ENCODE measurements at regions not wholly inside any gene's neighbourhood (a gene's known extent, or its start where the extent isn't known, plus 50 kb on each side); places are given as distances from the start of the nearest gene placed in this dataset.
"Not testable (repeated sequence)": the region's sequence is repeated elsewhere in the genome, so short reads cannot be mapped to it uniquely, and the experiment has no call there.

DNA sequence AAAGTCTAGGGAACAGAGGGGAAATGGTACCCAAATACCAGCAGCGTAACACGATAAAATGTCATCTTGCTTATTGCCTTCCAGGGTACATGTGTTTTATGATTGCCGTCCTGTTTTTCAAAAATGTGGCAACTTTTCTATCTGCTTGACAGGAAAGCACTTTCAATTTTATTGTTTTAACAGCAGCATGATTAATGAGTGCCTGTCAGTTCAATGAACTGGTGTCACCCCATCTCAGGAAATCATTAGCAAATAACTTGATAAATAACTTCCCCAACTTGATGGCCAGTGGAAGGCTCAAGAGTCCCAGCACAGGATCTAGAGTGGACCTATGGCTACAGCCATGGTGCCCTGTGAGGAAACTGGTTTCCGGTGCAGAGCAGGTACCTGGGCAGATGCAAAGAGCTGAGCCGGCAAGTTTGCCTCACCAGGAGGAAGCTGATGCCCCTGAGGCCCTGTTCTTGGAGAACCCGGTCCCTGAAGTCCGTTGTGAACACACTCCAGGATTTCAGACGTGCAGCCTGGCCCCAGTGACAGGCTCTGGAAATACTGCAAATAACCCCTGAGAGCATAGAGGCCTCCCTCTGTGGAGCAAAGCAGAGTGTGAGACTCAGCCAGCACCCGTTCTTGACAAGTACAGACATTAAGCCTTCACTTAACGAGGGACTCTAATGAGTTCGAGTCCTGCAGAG, 173.5 kb upstream of the SFSWAP start:
- no peak overlapping the region for H3K4me3 ChIP-seq (ENCODE audit: low read depth, low read length)
- TF ChIP-seq, protein P1, sequence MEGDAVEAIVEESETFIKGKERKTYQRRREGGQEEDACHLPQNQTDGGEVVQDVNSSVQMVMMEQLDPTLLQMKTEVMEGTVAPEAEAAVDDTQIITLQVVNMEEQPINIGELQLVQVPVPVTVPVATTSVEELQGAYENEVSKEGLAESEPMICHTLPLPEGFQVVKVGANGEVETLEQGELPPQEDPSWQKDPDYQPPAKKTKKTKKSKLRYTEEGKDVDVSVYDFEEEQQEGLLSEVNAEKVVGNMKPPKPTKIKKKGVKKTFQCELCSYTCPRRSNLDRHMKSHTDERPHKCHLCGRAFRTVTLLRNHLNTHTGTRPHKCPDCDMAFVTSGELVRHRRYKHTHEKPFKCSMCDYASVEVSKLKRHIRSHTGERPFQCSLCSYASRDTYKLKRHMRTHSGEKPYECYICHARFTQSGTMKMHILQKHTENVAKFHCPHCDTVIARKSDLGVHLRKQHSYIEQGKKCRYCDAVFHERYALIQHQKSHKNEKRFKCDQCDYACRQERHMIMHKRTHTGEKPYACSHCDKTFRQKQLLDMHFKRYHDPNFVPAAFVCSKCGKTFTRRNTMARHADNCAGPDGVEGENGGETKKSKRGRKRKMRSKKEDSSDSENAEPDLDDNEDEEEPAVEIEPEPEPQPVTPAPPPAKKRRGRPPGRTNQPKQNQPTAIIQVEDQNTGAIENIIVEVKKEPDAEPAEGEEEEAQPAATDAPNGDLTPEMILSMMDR (conservative IDR thresholded peaks at IDR 0.05; ENCODE audit: low read depth, low read length): no peak
- no peak for DNase-seq (ENCODE audit: low read depth)

DNA sequence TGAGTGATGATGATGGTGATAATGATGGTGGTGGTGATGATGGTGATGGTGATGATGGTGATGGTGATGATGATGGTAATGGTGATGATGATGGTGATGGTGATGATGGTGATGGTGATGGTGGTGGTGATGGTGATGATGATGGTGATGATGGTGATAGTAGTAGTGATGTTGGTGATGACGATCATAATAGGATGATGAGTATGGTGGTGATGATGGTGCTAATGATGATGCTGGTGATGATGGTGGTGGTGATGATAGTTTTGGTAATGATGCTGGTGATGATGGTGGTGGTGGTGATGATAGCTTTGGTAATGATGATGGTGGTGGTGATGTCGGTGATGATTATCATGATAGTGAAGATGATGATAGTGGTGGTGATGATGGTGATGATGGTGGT, 171.5 kb upstream of the SFSWAP start:
- no peak for DNase-seq (ENCODE audit: low read depth)
- TF ChIP-seq, protein P1 (conservative IDR thresholded peaks at IDR 0.05; ENCODE audit: low read depth, low read length): no peak
- H3K4me3 ChIP-seq (ENCODE audit: low read depth, low read length): no peak overlapping the region

DNA sequence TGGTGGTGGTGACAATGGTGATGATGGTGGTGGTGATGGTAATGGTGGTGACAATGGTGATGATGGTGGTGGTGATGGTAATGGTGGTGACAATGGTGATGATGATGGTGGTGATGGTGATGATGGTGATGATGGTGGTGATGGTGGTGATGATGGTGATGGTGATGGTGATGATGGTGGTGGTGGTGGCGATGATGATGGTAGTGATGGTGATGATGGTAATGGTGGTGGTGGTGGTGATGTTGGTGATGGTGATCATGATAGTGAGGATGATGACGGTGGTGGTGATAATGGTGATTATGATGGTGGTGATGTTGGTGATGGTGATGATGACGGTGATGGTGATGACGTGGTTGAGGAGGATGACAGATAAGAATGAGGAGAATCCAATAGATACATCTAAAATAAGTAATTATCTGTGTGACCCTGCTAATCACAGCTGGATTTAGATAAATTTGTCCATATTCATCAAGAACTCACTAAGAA, 170.7 kb upstream of the SFSWAP start:
- TF ChIP-seq, protein P1 (conservative IDR thresholded peaks at IDR 0.05; ENCODE audit: low read depth, low read length): no peak
- DNase-seq (ENCODE audit: low read depth): no peak
- H3K4me3 ChIP-seq (ENCODE audit: low read depth, low read length): no peak overlapping the region

DNA sequence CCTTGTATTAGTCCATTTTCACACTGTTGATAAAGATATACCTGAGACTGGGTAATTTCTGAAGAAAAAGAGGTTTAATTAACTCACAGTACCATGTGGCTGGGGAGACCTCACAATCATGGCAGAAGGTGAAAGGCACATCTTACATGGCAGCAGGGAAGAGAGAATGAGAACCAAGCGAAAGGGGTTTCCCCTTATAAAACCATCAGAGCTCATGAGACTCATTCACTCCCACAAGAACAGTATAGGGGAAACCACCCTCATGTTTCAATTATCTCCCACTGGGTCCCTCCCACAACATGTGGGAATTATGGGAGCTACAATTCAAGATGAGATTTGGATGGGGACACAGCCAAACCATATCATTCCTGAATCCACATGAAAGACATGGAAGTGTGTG, 169.4 kb upstream of the SFSWAP start:
- H3K4me3 ChIP-seq (ENCODE audit: low read depth, low read length); DNase-seq (ENCODE audit: low read depth): not testable (repeated sequence)

DNA sequence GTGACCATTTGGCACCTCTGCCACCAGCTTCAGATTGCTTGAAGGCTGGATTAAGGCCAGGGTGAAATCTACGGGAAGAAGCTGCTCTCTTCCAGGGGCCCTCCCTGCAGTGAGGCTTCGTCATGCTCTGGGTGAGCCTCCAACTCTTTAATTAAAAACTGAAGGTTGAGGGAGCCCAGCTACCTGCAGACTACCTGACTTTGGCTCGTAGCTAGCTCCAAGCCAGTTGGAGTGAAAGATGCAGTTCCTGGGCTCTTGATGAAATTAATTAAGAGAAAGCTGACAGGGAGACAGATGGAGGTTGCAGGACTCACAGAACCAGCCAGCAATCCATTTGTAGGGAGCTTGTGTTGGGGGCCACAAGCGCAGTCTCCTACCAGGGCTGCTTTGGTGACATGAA, 168.5 kb upstream of the SFSWAP start:
- H3K4me3 ChIP-seq (ENCODE audit: low read depth, low read length): no peak overlapping the region
- TF ChIP-seq, protein P1 (conservative IDR thresholded peaks at IDR 0.05; ENCODE audit: low read depth, low read length): no peak
- no peak for DNase-seq (ENCODE audit: low read depth)

DNA sequence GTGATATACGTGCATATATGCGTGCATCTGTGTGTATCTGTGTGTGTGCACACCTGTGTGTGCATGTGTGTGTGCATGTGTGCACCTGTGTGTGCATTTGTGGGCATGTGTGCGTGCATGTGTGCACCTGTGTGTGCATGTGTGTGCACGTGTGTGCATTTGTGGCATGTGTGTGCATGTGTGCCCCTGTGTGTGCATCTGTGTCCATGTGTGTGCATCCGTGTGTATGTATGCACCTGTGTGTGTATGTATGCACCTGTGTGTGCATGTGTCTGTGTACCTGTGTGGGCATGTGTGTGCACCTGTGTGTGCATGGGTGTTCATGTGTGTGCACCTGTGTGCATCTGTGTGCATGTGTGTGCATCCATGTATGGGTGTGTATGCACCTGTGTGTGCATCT, 167.8 kb upstream of the SFSWAP start:
- no peak for DNase-seq (ENCODE audit: low read depth)
- H3K4me3 ChIP-seq (ENCODE audit: low read depth, low read length): no peak overlapping the region
- TF ChIP-seq, protein P1 (conservative IDR thresholded peaks at IDR 0.05; ENCODE audit: low read depth, low read length): no peak

- no peak overlapping the region for H3K4me3 ChIP-seq (ENCODE audit: low read depth, low read length)
- DNase-seq (ENCODE audit: low read depth): no peak
- TF ChIP-seq, protein P1 (conservative IDR thresholded peaks at IDR 0.05; ENCODE audit: low read depth, low read length): no peak
Measured at GRCh38 chr12:131547555-131547954, 163.3 kb upstream of the SFSWAP start.

Data from choroid plexus epithelial cell (primary cell).